DMS 273 (cell line): ENCODE measurements at regions not wholly inside any gene's neighbourhood (a gene's known extent, or its start where the extent isn't known, plus 50 kb on each side); places are given as distances from the start of the nearest gene placed in this dataset.

Source experiments
- DNase-seq: peaks from one replicate; lab custom pipeline; 2025; ENCODE audit not compliant: unreplicated experiment; lab: John Stamatoyannopoulos, UW

- no peak for DNase-seq
These were observed 262.2 kb upstream of the AGTR1 start for GRCh38 chr3:148435534-148435933.

- no peak for DNase-seq
These were observed 258.4 kb upstream of the AGTR1 start for GRCh38 chr3:148439254-148439822.

GRCh38 chr3:148441191-148441590, 256.5 kb upstream of the AGTR1 start:
- DNase-seq: no peak

DNA sequence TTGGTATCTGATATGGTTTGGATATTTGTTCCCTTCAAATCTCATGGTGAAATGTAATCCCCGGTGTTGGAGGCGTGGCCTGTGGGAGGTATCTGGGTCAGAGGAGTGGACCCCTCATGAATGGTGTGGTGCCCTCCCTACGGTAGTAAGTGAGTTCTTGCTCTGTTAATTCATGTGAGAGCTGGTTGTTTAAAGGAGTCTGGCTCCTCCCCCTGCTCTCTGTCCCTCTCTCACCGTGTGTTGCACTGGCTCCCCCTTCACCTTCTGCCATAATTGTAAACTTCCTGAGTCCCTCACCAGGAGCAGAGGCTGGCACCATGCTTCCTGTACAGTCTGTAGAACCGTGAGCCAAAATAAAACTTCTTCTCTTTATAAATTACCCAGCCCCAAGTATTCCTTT, 246.9 kb upstream of the AGTR1 start:
- DNase-seq: peak; percentile 5

DNA sequence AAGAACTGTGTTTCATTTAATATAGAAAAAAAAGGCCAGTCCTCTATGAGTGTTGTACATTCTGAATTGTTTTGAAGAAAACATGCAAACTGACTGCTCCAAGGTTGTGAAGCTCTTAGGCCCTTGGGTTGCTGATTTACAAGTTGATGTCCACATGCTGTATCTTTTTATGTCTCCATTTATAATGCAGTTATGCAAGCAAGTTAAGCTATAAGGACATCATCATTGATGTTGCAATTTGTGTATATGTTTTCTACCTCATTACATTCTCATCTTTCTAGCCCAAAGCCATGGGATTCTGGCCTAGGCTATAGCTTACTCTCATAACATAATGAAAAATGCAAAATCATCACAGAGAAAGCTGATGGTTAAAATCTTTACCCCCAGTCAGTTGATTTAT, 245.7 kb upstream of the AGTR1 start:
- no peak for DNase-seq

DNA sequence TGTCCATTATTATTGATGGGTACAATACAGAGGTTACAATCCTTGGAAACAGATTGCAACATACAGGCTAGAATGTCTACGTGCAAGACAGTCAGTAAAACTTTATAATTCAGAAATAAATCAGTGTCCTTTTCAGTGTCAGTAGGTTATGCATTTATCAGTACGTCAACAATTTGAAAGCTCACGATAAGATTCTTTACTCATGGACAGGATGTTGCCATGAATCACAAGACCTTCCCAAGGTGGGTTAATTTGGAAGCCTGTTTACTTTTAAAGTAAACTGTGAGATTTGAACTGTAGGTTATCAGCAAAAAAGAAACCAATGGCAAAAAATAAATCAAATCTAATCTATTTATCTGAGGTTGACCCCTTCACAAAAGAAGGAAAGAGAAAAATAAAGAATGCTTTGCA, 243.9 kb upstream of the AGTR1 start:
- DNase-seq: no peak

DNA sequence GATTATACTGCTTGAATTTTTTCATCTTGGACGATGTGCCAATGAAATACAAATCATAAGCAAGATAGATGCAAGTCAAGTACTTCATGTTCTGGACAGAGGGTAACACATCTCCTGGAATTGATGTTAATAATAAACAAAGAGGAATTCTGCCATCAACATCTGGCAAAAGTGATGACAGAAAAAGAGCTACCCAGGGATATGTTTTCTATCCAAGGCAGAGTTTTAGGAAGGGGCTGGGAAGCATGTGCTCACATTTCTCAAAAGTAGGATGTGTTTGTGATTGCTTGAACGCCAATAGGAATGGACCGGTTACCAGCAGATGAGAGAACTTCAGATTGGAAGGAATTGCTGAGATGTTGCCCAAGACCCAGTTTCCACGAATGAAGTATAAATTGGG, 242.6 kb upstream of the AGTR1 start:
- DNase-seq: no peak

GRCh38 chr3:148457886-148458285, 239.8 kb upstream of the AGTR1 start:
- DNase-seq: no peak

GRCh38 chr3:148459931-148460513, 237.7 kb upstream of the AGTR1 start:
- DNase-seq: peak; percentile 14

- DNase-seq: no peak
These were observed 237.0 kb upstream of the AGTR1 start for GRCh38 chr3:148460686-148461085.

DNA sequence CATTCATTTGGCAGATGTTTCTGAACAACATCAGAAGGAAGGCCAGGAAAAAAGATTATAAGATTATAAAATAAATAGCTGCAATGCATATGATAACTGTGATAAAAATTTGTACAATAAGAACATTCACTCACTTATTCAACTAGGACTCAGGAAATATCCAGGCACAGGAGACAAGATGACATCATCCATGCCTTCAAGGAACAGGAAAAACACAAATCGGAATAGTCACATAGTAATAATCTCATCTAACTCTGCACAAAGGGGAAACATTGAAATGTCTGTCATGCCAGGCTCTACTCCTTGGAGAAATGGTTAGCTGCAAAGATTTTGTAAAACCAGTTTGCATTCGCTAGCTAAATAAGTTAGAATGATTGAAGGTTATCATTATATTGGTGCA, 233.5 kb upstream of the AGTR1 start:
- DNase-seq: no peak

GRCh38 chr3:148466143-148466542, 231.6 kb upstream of the AGTR1 start:
- no peak for DNase-seq

GRCh38 chr3:148466980-148467740, 230.5 kb upstream of the AGTR1 start:
- no peak for DNase-seq

- no peak for DNase-seq
These were observed 220.3 kb upstream of the AGTR1 start for GRCh38 chr3:148477375-148477774.

GRCh38 chr3:148493631-148494030, 204.1 kb upstream of the AGTR1 start:
- DNase-seq: no peak

DNA sequence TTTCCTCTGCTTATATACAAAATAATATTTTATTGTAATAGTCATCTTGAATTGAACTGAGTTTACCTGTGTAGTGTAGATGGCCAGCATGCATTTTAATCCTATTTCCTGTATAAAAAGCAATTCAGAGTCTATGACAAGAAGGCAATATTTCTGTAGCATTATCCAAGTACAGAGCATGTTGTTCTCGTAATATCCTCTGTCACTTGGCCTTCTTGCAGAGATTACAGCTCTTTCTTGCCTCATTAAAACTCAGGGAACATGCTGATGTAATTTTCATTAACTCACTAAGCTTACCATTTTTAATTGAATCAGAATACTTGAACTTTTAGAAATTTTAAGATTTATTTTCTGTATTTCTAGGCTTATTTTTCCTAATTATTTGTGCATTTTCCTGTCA, 203.3 kb upstream of the AGTR1 start:
- DNase-seq: no peak

DNA sequence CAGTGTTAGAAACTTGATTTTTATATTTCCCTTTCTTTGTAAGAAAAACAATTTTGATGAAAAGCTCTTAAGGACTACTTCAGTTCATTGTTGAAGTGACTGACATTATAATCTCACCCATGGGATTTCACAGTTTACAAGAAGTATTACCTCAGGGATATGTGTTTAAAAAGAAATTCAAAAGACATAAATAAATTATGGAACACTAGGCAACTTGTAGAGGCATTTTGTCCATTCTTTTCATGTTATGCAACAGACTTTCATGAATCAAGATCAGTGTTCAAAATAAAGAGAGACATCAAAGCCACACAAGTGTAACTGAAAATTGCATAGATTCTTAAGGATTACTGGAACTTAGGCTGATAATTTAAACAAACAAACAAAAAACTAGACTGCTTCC, 196.8 kb upstream of the AGTR1 start:
- DNase-seq: no peak

GRCh38 chr3:148510116-148510515, 187.6 kb upstream of the AGTR1 start:
- no peak for DNase-seq

GRCh38 chr3:148510561-148510960, 187.1 kb upstream of the AGTR1 start:
- DNase-seq: no peak

- no peak for DNase-seq
These were observed 185.1 kb upstream of the AGTR1 start for GRCh38 chr3:148512648-148513047.

- no peak for DNase-seq
These were observed 184.6 kb upstream of the AGTR1 start for GRCh38 chr3:148513096-148513543.

- no peak for DNase-seq
These were observed 179.2 kb upstream of the AGTR1 start for GRCh38 chr3:148518520-148518919.
